HepG2 (cell line): ENCODE measurements at regions not wholly inside any gene's neighbourhood (a gene's known extent, or its start where the extent isn't known, plus 50 kb on each side); places are given as distances from the start of the nearest gene placed in this dataset.

Source experiments
- XBP1 ChIP-seq: sonication (generic); formaldehyde crosslinking; IDR thresholded peaks from 2 replicates; pipeline ENCODE4 v1.5.0; 2020; ENCODE audit warnings: missing genetic modification reagents
- ZNF296 ChIP-seq: sonication (generic); formaldehyde crosslinking; conservative IDR thresholded peaks from 2 replicates; pipeline ENCODE4 v1.5.0; 2020; ENCODE audit warnings: mild to moderate bottlenecking, missing genetic modification reagents

DNA sequence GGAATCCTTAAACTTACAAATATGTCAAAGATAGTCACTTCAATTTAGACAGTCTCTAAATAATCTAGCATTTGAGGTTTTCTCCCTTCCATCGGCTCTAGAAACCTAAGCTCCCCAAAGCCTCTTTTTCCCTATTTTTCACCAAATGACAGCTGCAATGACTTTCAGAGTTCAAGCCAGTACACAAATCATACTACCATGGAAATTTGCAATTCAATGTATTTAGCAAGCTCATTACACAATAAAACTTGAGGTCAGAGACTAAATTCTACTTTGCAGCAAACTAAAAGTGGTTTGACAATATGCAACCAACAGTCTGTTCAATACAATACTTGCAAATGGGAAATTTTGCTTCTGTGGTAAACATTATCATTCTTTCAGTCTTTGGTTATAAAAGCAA is 80.3 kb downstream of the SKIDA1 start:
- TF ChIP-seq ZNF296 (no peak), XBP1 (no peak)
